ENCODE measurements at regions not wholly inside any gene's neighbourhood (a gene's known extent, or its start where the extent isn't known, plus 50 kb on each side); places are given as distances from the start of the nearest gene placed in this dataset.

- TF ChIP-seq, protein P1, sequence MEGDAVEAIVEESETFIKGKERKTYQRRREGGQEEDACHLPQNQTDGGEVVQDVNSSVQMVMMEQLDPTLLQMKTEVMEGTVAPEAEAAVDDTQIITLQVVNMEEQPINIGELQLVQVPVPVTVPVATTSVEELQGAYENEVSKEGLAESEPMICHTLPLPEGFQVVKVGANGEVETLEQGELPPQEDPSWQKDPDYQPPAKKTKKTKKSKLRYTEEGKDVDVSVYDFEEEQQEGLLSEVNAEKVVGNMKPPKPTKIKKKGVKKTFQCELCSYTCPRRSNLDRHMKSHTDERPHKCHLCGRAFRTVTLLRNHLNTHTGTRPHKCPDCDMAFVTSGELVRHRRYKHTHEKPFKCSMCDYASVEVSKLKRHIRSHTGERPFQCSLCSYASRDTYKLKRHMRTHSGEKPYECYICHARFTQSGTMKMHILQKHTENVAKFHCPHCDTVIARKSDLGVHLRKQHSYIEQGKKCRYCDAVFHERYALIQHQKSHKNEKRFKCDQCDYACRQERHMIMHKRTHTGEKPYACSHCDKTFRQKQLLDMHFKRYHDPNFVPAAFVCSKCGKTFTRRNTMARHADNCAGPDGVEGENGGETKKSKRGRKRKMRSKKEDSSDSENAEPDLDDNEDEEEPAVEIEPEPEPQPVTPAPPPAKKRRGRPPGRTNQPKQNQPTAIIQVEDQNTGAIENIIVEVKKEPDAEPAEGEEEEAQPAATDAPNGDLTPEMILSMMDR (IDR thresholded peaks at IDR 0.05): no peak
- no peak for TF ChIP-seq POLR2A (IDR thresholded peaks at IDR 0.05)
Measured at GRCh38 chr13:106310291-106310865, 225.1 kb downstream of the EFNB2 start.
